GM06990 (cell line): ENCODE measurements at regions not wholly inside any gene's neighbourhood (a gene's known extent, or its start where the extent isn't known, plus 50 kb on each side); places are given as distances from the start of the nearest gene placed in this dataset.

ENCODE experiments used
- DNase-seq: peaks from one replicate; pipeline ENCODE4 v3.0.0-alpha.2; 2011; ENCODE audit not compliant: insufficient read length; ENCODE audit errors: extremely low read depth
- H3K27me3 ChIP-seq: replicated peaks from 2 replicates; pipeline ENCODE4 v1.6.0; 2011; ENCODE audit warnings: low read length; ENCODE audit not compliant: control insufficient read depth, insufficient read depth
- H3K36me3 ChIP-seq: 2 replicates; pipeline ENCODE4 v1.5.1; 2011; ENCODE audit warnings: low read length; ENCODE audit not compliant: control insufficient read depth, insufficient read depth
- H3K4me3 ChIP-seq: replicated peaks from 2 replicates; pipeline ENCODE4 v1.5.1; 2011; ENCODE audit warnings: low read depth, mild to moderate bottlenecking, control low read depth, low read length
- CTCF ChIP-seq: IDR thresholded peaks from 2 replicates; pipeline ENCODE4 v1.5.1; 2011; ENCODE audit warnings: low read length, control low read depth, mild to moderate bottlenecking, inconsistent platforms; ENCODE audit not compliant: insufficient read depth, poor library complexity, severe bottlenecking

- no peaks in the 10 kb centered on the region for H3K36me3 ChIP-seq
- no peak for DNase-seq
- H3K27me3 ChIP-seq, result no peaks in the 10 kb centered on the region
- no peak overlapping the region for H3K4me3 ChIP-seq
- no peak for TF ChIP-seq CTCF
Observed at GRCh38 chr6:167662075-167662880, 164.4 kb upstream of the AFDN start.

GRCh38 chr6:167662881-167663205 lies 163.9 kb upstream of the AFDN start:
- Histone ChIP-seq H3K36me3 (no peaks in the 10 kb centered on the region), H3K27me3 (no peaks in the 10 kb centered on the region), H3K4me3 (no peak overlapping the region)
- no peak for DNase-seq
- no peak for TF ChIP-seq CTCF

- no peak for DNase-seq
- no peak for TF ChIP-seq CTCF
- Histone ChIP-seq H3K27me3 (no peaks in the 10 kb centered on the region), H3K4me3 (no peak overlapping the region), H3K36me3 (no peaks in the 10 kb centered on the region)
Observed at GRCh38 chr6:167663316-167663715, 163.4 kb upstream of the AFDN start.

GRCh38 chr6:167663784-167664443 lies 162.8 kb upstream of the AFDN start:
- no peak for TF ChIP-seq CTCF
- H3K27me3 ChIP-seq, result no peaks in the 10 kb centered on the region
- no peaks in the 10 kb centered on the region for H3K36me3 ChIP-seq
- no peak overlapping the region for H3K4me3 ChIP-seq
- DNase-seq, result no peak

GRCh38 chr6:167664678-167665660 lies 161.7 kb upstream of the AFDN start:
- no peak for DNase-seq
- no peaks in the 10 kb centered on the region for H3K36me3 ChIP-seq
- no peak for TF ChIP-seq CTCF
- no peak overlapping the region for H3K4me3 ChIP-seq
- H3K27me3 ChIP-seq, result no peaks in the 10 kb centered on the region
